Muscle layer of duodenum (tissue), 2 donors: ENCODE measurements at regions not wholly inside any gene's neighbourhood (a gene's known extent, or its start where the extent isn't known, plus 50 kb on each side); places are given as distances from the start of the nearest gene placed in this dataset.
"Not testable (repeated sequence)": the region's sequence is repeated elsewhere in the genome, so short reads cannot be mapped to it uniquely, and the experiment has no call there.

Source experiments
- H3K27ac ChIP-seq: one replicate; pipeline ENCODE4 v1.7.0; 2013; ENCODE audit warnings: mild to moderate bottlenecking, low read length
- H3K27me3 ChIP-seq: one replicate; pipeline ENCODE4 v1.7.0; 2013; ENCODE audit warnings: low read depth, mild to moderate bottlenecking, control low read depth, low read length
- H3K36me3 ChIP-seq, 2 donors: one replicate each; pipeline ENCODE4 v1.7.0; 2013; ENCODE audit warnings: low read length in 2 of 2, control low read depth in 1 of 2, mild to moderate bottlenecking in 1 of 2; ENCODE audit not compliant: insufficient read depth in 2 of 2, control insufficient read depth in 1 of 2
- H3K4me1 ChIP-seq, 2 donors: one replicate each; pipeline ENCODE4 v1.7.0; 2013; ENCODE audit warnings: low read length in 2 of 2, mild to moderate bottlenecking in 2 of 2, control low read depth in 1 of 2, moderate library complexity in 1 of 2; ENCODE audit not compliant: insufficient read depth in 2 of 2, control insufficient read depth in 1 of 2
- H3K4me3 ChIP-seq, 2 donors: one replicate each; pipeline ENCODE4 v1.7.0; 2013; ENCODE audit warnings: low read length in 2 of 2, low read depth in 1 of 2, mild to moderate bottlenecking in 1 of 2
- H3K9me3 ChIP-seq, 2 donors: one replicate each; pipeline ENCODE4 v1.7.0; 2013; ENCODE audit warnings: low read length in 2 of 2, control low read depth in 1 of 2, mild to moderate bottlenecking in 1 of 2; ENCODE audit not compliant: control insufficient read depth in 1 of 2
- donor health status: healthy.

- no peaks in the 10 kb centered on the region for H3K36me3 ChIP-seq
Measured at GRCh38 chr19:28359431-28360414, 853.2 kb downstream of the UQCRFS1 start.

GRCh38 chr19:28358633-28359032, 854.3 kb downstream of the UQCRFS1 start:
- H3K36me3 ChIP-seq: no peaks in the 10 kb centered on the region
- H3K4me1 ChIP-seq: no peaks in the 10 kb centered on the region
- H3K9me3 ChIP-seq: no peaks in the 10 kb centered on the region
- H3K27me3 ChIP-seq: no peaks in the 10 kb centered on the region
- no peak overlapping the region for H3K27ac ChIP-seq
- no peak overlapping the region for H3K4me3 ChIP-seq

More at GRCh38 chr19:28359431-28360414, 853.2 kb downstream of the UQCRFS1 start:
- no peaks in the 10 kb centered on the region for H3K27me3 ChIP-seq
- H3K4me3 ChIP-seq: no peak overlapping the region
- H3K27ac ChIP-seq: no peak overlapping the region
- no peaks in the 10 kb centered on the region for H3K9me3 ChIP-seq
- no peaks in the 10 kb centered on the region for H3K4me1 ChIP-seq

- Histone ChIP-seq H3K36me3 (no peaks in the 10 kb centered on the region), H3K9me3 (peaks cover 7% of the 10 kb centered on the region in 2 donors), H3K4me1 (no peaks in the 10 kb centered on the region), H3K27ac (no peak overlapping the region), H3K4me3 (no peak overlapping the region), H3K27me3 (no peaks in the 10 kb centered on the region)
Measured at GRCh38 chr19:28351761-28352160, 861.2 kb downstream of the UQCRFS1 start.

DNA sequence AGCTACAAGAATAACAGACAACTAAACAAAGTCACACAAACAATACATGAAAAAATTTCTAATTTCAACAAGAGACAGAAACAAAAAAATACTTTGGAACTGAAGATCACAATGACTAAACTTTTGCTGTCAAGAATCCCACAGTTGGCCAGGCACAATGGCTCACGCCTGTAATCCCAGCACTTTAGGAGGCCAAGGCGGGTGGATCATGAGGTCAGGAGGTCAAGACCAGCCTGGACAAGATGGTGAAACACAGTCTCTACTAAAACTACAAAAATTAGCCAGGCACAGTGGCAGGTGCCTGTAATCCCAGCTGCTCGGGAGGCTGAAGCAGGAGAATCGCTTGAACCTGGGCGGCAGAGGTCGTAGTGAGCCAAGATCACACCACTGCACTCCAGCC, 861.6 kb downstream of the UQCRFS1 start:
- not testable (repeated sequence) for H3K27me3 ChIP-seq, H3K4me3 ChIP-seq, H3K4me1 ChIP-seq, H3K27ac ChIP-seq, H3K9me3 ChIP-seq, H3K36me3 ChIP-seq

- H3K27ac ChIP-seq: no peak overlapping the region
- no peaks in the 10 kb centered on the region for H3K27me3 ChIP-seq
- no peak overlapping the region for H3K4me3 ChIP-seq
- H3K4me1 ChIP-seq: no peaks in the 10 kb centered on the region
- H3K9me3 ChIP-seq: peaks cover 7% of the 10 kb centered on the region in 2 donors
- H3K36me3 ChIP-seq: no peaks in the 10 kb centered on the region
Measured at GRCh38 chr19:28350673-28351072, 862.3 kb downstream of the UQCRFS1 start.

DNA sequence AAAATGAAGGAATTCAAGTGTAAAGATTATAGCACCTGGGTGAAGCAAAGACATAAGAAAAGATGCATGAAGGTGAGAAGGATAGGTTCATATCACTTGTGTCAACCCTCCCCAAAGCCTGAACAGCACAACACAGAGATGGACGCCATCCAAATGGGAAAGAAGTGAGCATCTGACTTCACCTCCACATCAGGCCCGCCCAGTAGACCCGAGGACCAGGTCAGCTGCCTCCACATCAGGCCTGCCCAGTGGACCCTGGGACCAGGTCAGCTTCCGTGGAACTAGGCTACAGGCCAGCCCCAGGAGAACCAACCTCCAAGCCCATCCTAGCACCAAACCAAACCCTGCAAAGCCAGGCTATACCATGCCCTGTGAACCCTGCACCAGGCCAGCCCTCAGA, 862.9 kb downstream of the UQCRFS1 start:
- Histone ChIP-seq H3K4me3 (no peak overlapping the region), H3K9me3 (peaks cover 7% of the 10 kb centered on the region in 2 donors), H3K27me3 (no peaks in the 10 kb centered on the region), H3K36me3 (no peaks in the 10 kb centered on the region), H3K27ac (no peak overlapping the region), H3K4me1 (no peaks in the 10 kb centered on the region)

- H3K27ac ChIP-seq: no peak overlapping the region
- H3K9me3 ChIP-seq: peaks cover 7% of the 10 kb centered on the region in 2 donors
- no peaks in the 10 kb centered on the region for H3K4me1 ChIP-seq
- no peaks in the 10 kb centered on the region for H3K27me3 ChIP-seq
- H3K4me3 ChIP-seq: no peak overlapping the region
- H3K36me3 ChIP-seq: no peaks in the 10 kb centered on the region
Measured at GRCh38 chr19:28349604-28350003, 863.3 kb downstream of the UQCRFS1 start.

DNA sequence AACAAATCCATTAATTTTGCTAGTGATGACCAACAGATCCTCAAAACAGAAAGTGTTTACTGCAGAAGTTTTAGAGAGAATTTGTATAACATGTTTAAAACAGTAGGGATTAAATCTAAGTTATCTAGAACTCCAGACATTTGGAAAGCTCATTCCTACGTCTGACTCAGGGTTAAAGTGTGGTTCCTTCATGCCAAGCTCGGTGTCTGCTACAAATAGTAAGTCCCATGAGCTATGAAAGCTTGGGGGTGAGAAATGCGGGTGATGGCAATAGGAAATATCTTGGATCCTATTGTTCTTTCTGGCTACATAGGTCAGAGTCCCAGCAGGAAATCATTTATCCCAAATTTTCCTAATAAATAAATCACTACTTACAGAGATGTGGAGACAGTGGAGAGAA, 867.1 kb downstream of the UQCRFS1 start:
- Histone ChIP-seq H3K4me1 (no peaks in the 10 kb centered on the region), H3K9me3 (no peaks in the 10 kb centered on the region), H3K27me3 (no peaks in the 10 kb centered on the region), H3K36me3 (no peaks in the 10 kb centered on the region), H3K27ac (no peak overlapping the region), H3K4me3 (no peak overlapping the region)

DNA sequence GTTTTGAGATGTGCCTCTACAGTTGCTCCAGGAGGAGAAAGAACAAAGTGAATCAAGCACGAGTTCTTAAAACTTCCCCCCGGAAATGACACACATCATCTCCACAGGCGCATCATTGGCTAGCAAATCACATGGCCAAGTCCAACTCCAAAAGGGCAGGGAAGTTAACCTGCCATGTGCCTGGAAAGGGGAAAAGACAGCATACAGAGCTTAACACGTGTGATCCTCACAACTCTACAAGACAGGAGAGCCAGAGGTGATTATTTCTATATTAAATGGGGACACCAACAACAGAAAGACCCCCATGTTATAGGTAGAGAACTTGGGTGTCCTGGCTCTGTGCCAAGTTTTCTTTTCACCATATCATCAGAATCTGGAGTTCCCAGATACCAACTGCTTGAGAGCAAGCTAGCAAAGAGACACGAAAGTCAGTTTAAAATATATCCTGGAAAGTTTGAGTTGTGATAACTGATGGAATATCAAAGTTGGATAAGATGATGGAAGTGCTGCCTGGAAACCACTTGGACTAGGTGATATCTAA, 871.1 kb downstream of the UQCRFS1 start:
- H3K4me3 ChIP-seq: no peak overlapping the region
- H3K27ac ChIP-seq: no peak overlapping the region
- H3K4me1 ChIP-seq: no peaks in the 10 kb centered on the region
- H3K9me3 ChIP-seq: peaks cover 0 to 13% of the 10 kb centered on the region in 2 donors
- H3K27me3 ChIP-seq: no peaks in the 10 kb centered on the region
- no peaks in the 10 kb centered on the region for H3K36me3 ChIP-seq

- no peaks in the 10 kb centered on the region for H3K27me3 ChIP-seq
- no peak overlapping the region for H3K27ac ChIP-seq
- peaks cover 0 to 9% of the 10 kb centered on the region in 2 donors for H3K9me3 ChIP-seq
- H3K4me3 ChIP-seq: no peak overlapping the region
- no peaks in the 10 kb centered on the region for H3K36me3 ChIP-seq
- no peaks in the 10 kb centered on the region for H3K4me1 ChIP-seq
Measured at GRCh38 chr19:28334419-28334818, 878.5 kb downstream of the UQCRFS1 start.

- H3K36me3 ChIP-seq: no peaks in the 10 kb centered on the region
- no peak overlapping the region for H3K4me3 ChIP-seq
- H3K9me3 ChIP-seq: peaks cover 0 to 9% of the 10 kb centered on the region in 2 donors
- no peak overlapping the region for H3K27ac ChIP-seq
- H3K27me3 ChIP-seq: no peaks in the 10 kb centered on the region
- H3K4me1 ChIP-seq: no peaks in the 10 kb centered on the region
Measured at GRCh38 chr19:28333909-28334308, 879.0 kb downstream of the UQCRFS1 start.
